ENCODE measurements at regions not wholly inside any gene's neighbourhood (a gene's known extent, or its start where the extent isn't known, plus 50 kb on each side); places are given as distances from the start of the nearest gene placed in this dataset.

DNA sequence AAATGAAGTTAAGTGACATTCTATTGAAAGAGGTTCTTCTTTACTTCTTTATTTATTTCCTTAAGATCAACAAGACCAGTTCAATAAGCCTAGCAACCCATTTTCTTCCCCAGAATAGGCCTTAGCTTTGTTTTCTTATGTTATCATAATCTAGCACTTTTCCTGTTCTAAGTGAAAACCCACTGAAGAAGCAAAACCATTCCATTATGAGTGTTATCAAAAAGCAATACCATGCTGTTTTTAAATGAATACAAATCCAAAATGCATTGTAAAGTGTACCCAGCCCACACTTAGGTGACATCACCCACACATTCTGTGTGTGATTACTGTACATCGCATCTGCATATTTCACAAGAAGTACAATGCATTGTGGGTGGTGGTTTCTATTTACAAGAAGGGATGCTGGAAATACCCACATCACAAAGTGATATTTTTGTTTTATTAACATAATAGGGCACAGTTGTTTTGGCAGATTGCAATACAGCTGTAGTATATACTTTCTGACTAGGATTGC lies 679.5 kb downstream of the KCNJ3 start:
- H3K4me3 ChIP-seq (ENCODE audit: insufficient read depth in 1 of 2, low read depth in 1 of 2, low read length in 2 of 2): no peak overlapping the region
- no CpG with 5 or more reads among the region's 1 CpG for WGBS
- H3K9me3 ChIP-seq (ENCODE audit: control insufficient read depth, low read length): no peaks in the 10 kb centered on the region

DNA sequence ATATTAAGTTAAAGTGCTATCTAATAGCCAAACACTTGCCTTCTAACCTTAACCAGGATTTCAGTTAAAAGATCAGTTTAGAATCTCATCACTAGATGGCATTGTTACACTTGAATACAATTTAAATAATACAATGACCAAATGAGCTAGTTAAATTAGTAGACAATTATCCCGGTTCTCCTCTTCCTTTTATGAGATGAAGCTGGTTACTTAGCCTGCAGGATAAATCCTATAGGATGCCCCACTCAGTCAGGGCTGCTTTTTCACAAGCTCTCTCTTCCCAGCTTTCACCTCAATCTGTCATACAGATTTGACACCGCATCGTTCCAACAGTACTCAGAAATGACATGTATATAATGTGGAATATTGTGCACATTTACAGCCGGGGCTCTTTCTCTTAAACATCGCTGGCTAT lies 678.8 kb downstream of the KCNJ3 start:
- H3K23ac ChIP-seq (ENCODE audit: low read length in 2 of 2): no peak overlapping the region

More for the DNA sequence above, 679.5 kb downstream of the KCNJ3 start:
- Histone ChIP-seq H3K4me1 (ENCODE audit: control insufficient read depth, insufficient read depth, low read depth, low read length) (no peaks in the 10 kb centered on the region), H3K4me2 (ENCODE audit: low read length, poor library complexity, severe bottlenecking) (no peak overlapping the region), H2BK120ac (ENCODE audit: low read depth, low read length) (no peak overlapping the region), H2AFZ (ENCODE audit: low read depth, low read length) (no peak overlapping the region), H2BK15ac (ENCODE audit: low read depth, poor library complexity, severe bottlenecking) (no peak overlapping the region), H4K8ac (ENCODE audit: low read length) (no peak overlapping the region), H3K79me1 (replicated peaks; ENCODE audit: low read length, poor library complexity, severe bottlenecking) (no peaks in the 10 kb centered on the region), H3K36me3 (ENCODE audit: control insufficient read depth in 1 of 2, insufficient read depth in 2 of 2, low read depth in 1 of 2, low read length in 2 of 2) (no peaks in the 10 kb centered on the region), H3K18ac (ENCODE audit: low read depth in 1 of 2, low read length in 2 of 2) (no peak overlapping the region), H3K14ac (ENCODE audit: low read length in 2 of 2) (no peak overlapping the region), H4K91ac (ENCODE audit: low read length) (no peak overlapping the region), H3K27ac (ENCODE audit: low read length, poor library complexity, severe bottlenecking) (no peak overlapping the region), H3K27me3 (ENCODE audit: control insufficient read depth in 1 of 2, insufficient read depth in 1 of 2, low read length in 2 of 2) (no peaks in the 10 kb centered on the region), H2BK5ac (ENCODE audit: low read depth, low read length, poor library complexity, severe bottlenecking) (no peak overlapping the region), H3K9ac (ENCODE audit: low read length) (no peak overlapping the region), H2AK5ac (ENCODE audit: low read length, severe bottlenecking) (no peak overlapping the region), H3K23ac (ENCODE audit: low read length in 2 of 2) (no peak overlapping the region), H3K4ac (ENCODE audit: low read depth in 1 of 2, low read length in 2 of 2) (no peak overlapping the region), H2BK12ac (ENCODE audit: low read length in 2 of 2) (no peak overlapping the region)
- DNase-seq: no peak

DNA sequence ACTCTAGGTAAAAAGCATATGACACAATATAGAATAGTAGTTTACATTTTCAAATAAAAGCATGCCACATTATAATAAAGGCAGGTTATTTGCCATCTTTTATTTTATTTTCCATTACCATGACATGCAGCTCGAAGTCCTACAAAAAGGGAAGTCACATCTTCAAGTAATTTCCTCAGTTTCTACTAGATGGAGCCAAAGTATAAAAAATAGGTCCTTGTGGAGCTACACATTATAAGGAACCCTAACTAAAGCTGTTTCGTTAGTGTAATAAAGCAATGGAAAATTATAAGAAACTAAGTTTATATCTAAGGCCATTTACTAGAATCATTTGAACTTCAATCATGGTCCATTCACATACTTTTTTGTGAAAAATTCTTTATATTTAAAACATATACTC lies 674.5 kb downstream of the KCNJ3 start:
- Histone ChIP-seq H2BK12ac (ENCODE audit: low read length in 2 of 2) (no peak overlapping the region), H3K14ac (ENCODE audit: low read length in 2 of 2) (no peak overlapping the region), H3K4me1 (ENCODE audit: control insufficient read depth, insufficient read depth, low read depth, low read length) (no peaks in the 10 kb centered on the region), H3K9ac (ENCODE audit: low read length) (no peak overlapping the region), H3K36me3 (ENCODE audit: control insufficient read depth in 1 of 2, insufficient read depth in 2 of 2, low read depth in 1 of 2, low read length in 2 of 2) (no peaks in the 10 kb centered on the region), H4K8ac (ENCODE audit: low read length) (no peak overlapping the region), H4K91ac (ENCODE audit: low read length) (no peak overlapping the region), H2AFZ (ENCODE audit: low read depth, low read length) (no peak overlapping the region), H3K4ac (ENCODE audit: low read depth in 1 of 2, low read length in 2 of 2) (no peak overlapping the region), H3K9me3 (ENCODE audit: control insufficient read depth, low read length) (no peaks in the 10 kb centered on the region), H3K23ac (ENCODE audit: low read length in 2 of 2) (no peak overlapping the region), H3K27ac (ENCODE audit: low read length, poor library complexity, severe bottlenecking) (no peak overlapping the region), H2AK5ac (ENCODE audit: low read length, severe bottlenecking) (no peak overlapping the region), H2BK15ac (ENCODE audit: low read depth, poor library complexity, severe bottlenecking) (no peak overlapping the region), H3K27me3 (ENCODE audit: control insufficient read depth in 1 of 2, insufficient read depth in 1 of 2, low read length in 2 of 2) (no peaks in the 10 kb centered on the region), H2BK120ac (ENCODE audit: low read depth, low read length) (no peak overlapping the region), H3K4me3 (ENCODE audit: insufficient read depth in 1 of 2, low read depth in 1 of 2, low read length in 2 of 2) (no peak overlapping the region), H2BK5ac (ENCODE audit: low read depth, low read length, poor library complexity, severe bottlenecking) (no peak overlapping the region), H3K18ac (ENCODE audit: low read depth in 1 of 2, low read length in 2 of 2) (no peak overlapping the region), H3K4me2 (ENCODE audit: low read length, poor library complexity, severe bottlenecking) (no peak overlapping the region), H3K79me1 (replicated peaks; ENCODE audit: low read length, poor library complexity, severe bottlenecking) (no peaks in the 10 kb centered on the region)
- DNase-seq: peak; percentile 4
- WGBS: no CpG with 5 or more reads among the region's 2 CpGs

More for the DNA sequence above, 678.8 kb downstream of the KCNJ3 start:
- Histone ChIP-seq H4K8ac (ENCODE audit: low read length) (no peak overlapping the region), H3K9me3 (ENCODE audit: control insufficient read depth, low read length) (no peaks in the 10 kb centered on the region), H2BK15ac (ENCODE audit: low read depth, poor library complexity, severe bottlenecking) (no peak overlapping the region), H3K4me3 (ENCODE audit: insufficient read depth in 1 of 2, low read depth in 1 of 2, low read length in 2 of 2) (no peak overlapping the region), H3K27me3 (ENCODE audit: control insufficient read depth in 1 of 2, insufficient read depth in 1 of 2, low read length in 2 of 2) (no peaks in the 10 kb centered on the region), H2BK120ac (ENCODE audit: low read depth, low read length) (no peak overlapping the region), H2AK5ac (ENCODE audit: low read length, severe bottlenecking) (no peak overlapping the region), H3K4ac (ENCODE audit: low read depth in 1 of 2, low read length in 2 of 2) (no peak overlapping the region), H2BK12ac (ENCODE audit: low read length in 2 of 2) (no peak overlapping the region), H3K79me1 (replicated peaks; ENCODE audit: low read length, poor library complexity, severe bottlenecking) (no peaks in the 10 kb centered on the region), H3K4me1 (ENCODE audit: control insufficient read depth, insufficient read depth, low read depth, low read length) (no peaks in the 10 kb centered on the region), H2AFZ (ENCODE audit: low read depth, low read length) (no peak overlapping the region), H3K18ac (ENCODE audit: low read depth in 1 of 2, low read length in 2 of 2) (no peak overlapping the region), H3K9ac (ENCODE audit: low read length) (no peak overlapping the region), H3K36me3 (ENCODE audit: control insufficient read depth in 1 of 2, insufficient read depth in 2 of 2, low read depth in 1 of 2, low read length in 2 of 2) (no peaks in the 10 kb centered on the region), H2BK5ac (ENCODE audit: low read depth, low read length, poor library complexity, severe bottlenecking) (no peak overlapping the region), H3K14ac (ENCODE audit: low read length in 2 of 2) (no peak overlapping the region), H3K4me2 (ENCODE audit: low read length, poor library complexity, severe bottlenecking) (no peak overlapping the region), H3K27ac (ENCODE audit: low read length, poor library complexity, severe bottlenecking) (no peak overlapping the region), H4K91ac (ENCODE audit: low read length) (no peak overlapping the region)
- DNase-seq: peak; percentile 28
- WGBS: 67% methylated on average over 3 of the region's 5 CpGs

DNA sequence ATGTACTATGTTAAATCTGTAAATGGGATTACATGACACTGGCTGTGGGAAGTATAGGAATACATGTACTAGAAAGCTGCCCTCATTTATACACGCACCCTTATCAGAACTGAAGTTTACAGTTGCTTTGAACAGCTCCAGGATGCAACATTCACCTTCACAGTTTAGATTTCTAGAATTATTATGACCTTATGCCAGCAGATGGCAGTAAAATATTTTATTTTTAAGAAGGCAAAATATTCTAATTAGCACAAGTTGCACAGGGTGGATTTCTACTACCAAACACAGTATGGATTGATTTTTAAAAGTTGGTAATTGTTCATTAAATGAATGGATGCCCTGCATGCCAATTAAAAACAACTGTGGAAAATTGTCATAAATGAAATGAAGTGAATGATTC lies 670.4 kb downstream of the KCNJ3 start:
- Histone ChIP-seq H2BK120ac (ENCODE audit: low read depth, low read length) (no peak overlapping the region), H3K36me3 (ENCODE audit: control insufficient read depth in 1 of 2, insufficient read depth in 2 of 2, low read depth in 1 of 2, low read length in 2 of 2) (no peaks in the 10 kb centered on the region), H3K4me2 (ENCODE audit: low read length, poor library complexity, severe bottlenecking) (no peak overlapping the region), H3K27ac (ENCODE audit: low read length, poor library complexity, severe bottlenecking) (no peak overlapping the region), H3K9ac (ENCODE audit: low read length) (no peak overlapping the region), H3K27me3 (ENCODE audit: control insufficient read depth in 1 of 2, insufficient read depth in 1 of 2, low read length in 2 of 2) (no peaks in the 10 kb centered on the region), H3K18ac (ENCODE audit: low read depth in 1 of 2, low read length in 2 of 2) (no peak overlapping the region), H2AK5ac (ENCODE audit: low read length, severe bottlenecking) (no peak overlapping the region), H3K79me1 (replicated peaks; ENCODE audit: low read length, poor library complexity, severe bottlenecking) (no peaks in the 10 kb centered on the region), H2BK5ac (ENCODE audit: low read depth, low read length, poor library complexity, severe bottlenecking) (no peak overlapping the region), H3K4me1 (ENCODE audit: control insufficient read depth, insufficient read depth, low read depth, low read length) (no peaks in the 10 kb centered on the region), H3K4ac (ENCODE audit: low read depth in 1 of 2, low read length in 2 of 2) (no peak overlapping the region), H3K4me3 (ENCODE audit: insufficient read depth in 1 of 2, low read depth in 1 of 2, low read length in 2 of 2) (no peak overlapping the region), H4K8ac (ENCODE audit: low read length) (no peak overlapping the region), H3K23ac (ENCODE audit: low read length in 2 of 2) (no peak overlapping the region), H3K9me3 (ENCODE audit: control insufficient read depth, low read length) (no peaks in the 10 kb centered on the region), H2BK15ac (ENCODE audit: low read depth, poor library complexity, severe bottlenecking) (no peak overlapping the region), H2AFZ (ENCODE audit: low read depth, low read length) (no peak overlapping the region), H2BK12ac (ENCODE audit: low read length in 2 of 2) (no peak overlapping the region), H4K91ac (ENCODE audit: low read length) (no peak overlapping the region), H3K14ac (ENCODE audit: low read length in 2 of 2) (no peak overlapping the region)
- WGBS: no CpG with 5 or more reads among the region's 1 CpG
- DNase-seq: no peak
